K562 (cell line): ENCODE measurements at regions not wholly inside any gene's neighbourhood (a gene's known extent, or its start where the extent isn't known, plus 50 kb on each side); places are given as distances from the start of the nearest gene placed in this dataset.

ENCODE experiments used
- ATAC-seq: fragments of 200-7000 bp; cut with Tn5 transposase; 3 replicates; pipeline ENCODE4 v1.9.1; 2020; ENCODE audit warnings: moderate library complexity
- BruUV-seq: library from RNA; stranded (reverse); fragments of 400-500 nt; replicated peaks from 2 replicates; lab custom pipeline; 2021; lab: Mats Ljungman, UMichigan
- CTCF ChIA-PET: fragments of 300-600 bp; formaldehyde crosslinking; extraction: SDS; loops from one replicate; lab custom pipeline; 2021; ENCODE audit warnings: low intra/inter-chr PET ratio; lab: Yijun Ruan, JAX
- POLR2A ChIA-PET: fragments of 300-600, 350-650 bp; sonication (Branson Sonifier 250); formaldehyde crosslinking; extraction: SDS; loops from one replicate; lab custom pipeline; 2021; ENCODE audit warnings: antibody characterized with exemption, inconsistent platforms; lab: Yijun Ruan, JAX
- DNase-seq, 4 experiments: peaks; one replicate each; pipeline versions ENCODE4 v3.0.0 to v3.0.0-alpha.2; 2011 to 2018; ENCODE audit warnings: low spot score in 3 of 4, mixed read lengths in 3 of 4; ENCODE audit errors: extremely low read depth in 1 of 4
- FAIRE-seq: peaks from 2 replicates; lab custom pipeline; 2011; peaks lifted over from hg19 to GRCh38; lab: Jason Lieb, UNC
- H2AFZ ChIP-seq: 2 replicates; pipeline ENCODE4 v1.6.0; 2011; ENCODE audit warnings: low read depth, low read length, control low read depth, inconsistent platforms
- H3K27ac ChIP-seq: fragments of 200-600 bp; 3 replicates; pipeline ENCODE4 v1.8.0; 2011; ENCODE audit warnings: low read depth, mild to moderate bottlenecking, control low read depth, inconsistent platforms, low read length, moderate library complexity, mixed read lengths; ENCODE audit errors: extremely low read depth
- H3K27me3 ChIP-seq, 2 experiments: fragments of 300-600 bp in 1 of 2; 2 replicates in 1 of 2; 3 replicates in 1 of 2; pipeline versions ENCODE4 v1.6.0 to v1.8.0; 2011; ENCODE audit warnings: inconsistent platforms in 2 of 2, low read length in 2 of 2, mild to moderate bottlenecking in 1 of 2, mixed read lengths in 1 of 2, moderate library complexity in 1 of 2; ENCODE audit not compliant: control insufficient read depth in 2 of 2, insufficient read depth in 2 of 2
- H3K36me3 ChIP-seq: fragments of 300-600 bp; 3 replicates; pipeline ENCODE4 v1.8.0; 2011; ENCODE audit warnings: mild to moderate bottlenecking, low read length, inconsistent platforms; ENCODE audit not compliant: control insufficient read depth, insufficient read depth
- H3K4me1 ChIP-seq, 2 experiments: fragments of 200-600 bp in 1 of 2; replicated peaks in 1 of 2; 2 replicates in 1 of 2; 3 replicates in 1 of 2; pipeline versions ENCODE4 v1.5.1 to v1.8.0; 2011; ENCODE audit warnings: inconsistent platforms in 2 of 2, low read length in 2 of 2, mild to moderate bottlenecking in 1 of 2, mixed read lengths in 1 of 2, moderate library complexity in 1 of 2; ENCODE audit not compliant: control insufficient read depth in 2 of 2, insufficient read depth in 2 of 2
- H3K4me2 ChIP-seq: 2 replicates; pipeline ENCODE4 v1.6.1; 2011; ENCODE audit warnings: low read length, control low read depth, inconsistent platforms, mixed read lengths; ENCODE audit not compliant: insufficient read depth
- H3K4me3 ChIP-seq: fragments of 200-600 bp; sonication (generic), shearing (Covaris generic); 2 replicates; pipeline ENCODE4 v1.5.1; 2016; ENCODE audit warnings: control low read depth, inconsistent platforms
- H3K79me2 ChIP-seq: fragments of 200-600 bp; 3 replicates; pipeline ENCODE4 v1.8.0; 2011; ENCODE audit warnings: low read length, inconsistent platforms; ENCODE audit not compliant: control insufficient read depth, insufficient read depth
- H3K9ac ChIP-seq, 2 experiments: 2 replicates each; pipeline versions ENCODE4 v1.6.0 to v1.6.1; 2011; ENCODE audit warnings: low read depth in 2 of 2, low read length in 2 of 2, control low read depth in 1 of 2, inconsistent platforms in 1 of 2, mild to moderate bottlenecking in 1 of 2, mixed read lengths in 1 of 2; ENCODE audit not compliant: insufficient read depth in 1 of 2
- H3K9me1 ChIP-seq: one replicate; pipeline ENCODE4 v1.6.0; 2011; ENCODE audit warnings: inconsistent platforms, mild to moderate bottlenecking, low read length, moderate library complexity; ENCODE audit not compliant: control insufficient read depth, insufficient read depth
- H3K9me3 ChIP-seq: replicated peaks from 2 replicates; pipeline ENCODE4 v1.5.1; 2011; ENCODE audit warnings: low read depth, low read length, inconsistent platforms; ENCODE audit not compliant: control insufficient read depth, insufficient read depth
- H4K20me1 ChIP-seq: replicated peaks from 2 replicates; pipeline ENCODE4 v1.6.1; 2011; ENCODE audit warnings: low read length, inconsistent platforms, mixed read lengths; ENCODE audit not compliant: control insufficient read depth, insufficient read depth
- BRF1 ChIP-seq: IDR thresholded peaks from 3 replicates; pipeline ENCODE4 v1.6.1; 2011; ENCODE audit warnings: borderline replicate concordance, mild to moderate bottlenecking; ENCODE audit not compliant: insufficient read length; ENCODE audit errors: extremely low read depth
- CBX1 ChIP-seq: sonication (generic); IDR thresholded peaks from 2 replicates; pipeline ENCODE4 v1.6.1; 2016; ENCODE audit warnings: antibody characterized with exemption, low read depth, mild to moderate bottlenecking
- LARP7 ChIP-seq: fragments of 450-650 bp; IDR thresholded peaks from 2 replicates; pipeline ENCODE4 v1.6.1; 2016
- MEF2D ChIP-seq: conservative IDR thresholded peaks from 2 replicates; pipeline ENCODE4 v1.6.1; 2016; ENCODE audit warnings: low read depth, missing genetic modification characterization, missing compliant biosample characterization
- MLLT1 ChIP-seq, 2 experiments: fragments of 450-650 bp; IDR thresholded peaks; 2 replicates each; pipeline ENCODE4 v1.6.1; 2016
- RBM39 ChIP-seq: fragments of 200-400 bp; formaldehyde crosslinking; optimal IDR thresholded peaks from 2 replicates; pipeline ENCODE3; 2018; ENCODE audit warnings: low read depth, low read length
- SETDB1 ChIP-seq: IDR thresholded peaks from one replicate; pipeline ENCODE4 v1.6.1; 2012; ENCODE audit warnings: low read length, control low read depth, inconsistent platforms
- SIX5 ChIP-seq, 2 experiments: IDR thresholded peaks; 2 replicates each; pipeline ENCODE4 v1.6.1; 2011; ENCODE audit warnings: low read length in 2 of 2, borderline replicate concordance in 1 of 2, low read depth in 1 of 2, mild to moderate bottlenecking in 1 of 2, moderate library complexity in 1 of 2; ENCODE audit not compliant: insufficient read depth in 1 of 2
- SLC30A9 ChIP-seq: fragments of 250-450 bp; sonication (Bioruptor Pico); IDR thresholded peaks from 2 replicates; pipeline ENCODE4 v1.8.0; 2022; ENCODE audit warnings: mild to moderate bottlenecking, moderate library complexity
- SMAD2 ChIP-seq: fragments of 150-350 bp; IDR thresholded peaks from 2 replicates; pipeline ENCODE4 v1.6.1; 2014; ENCODE audit warnings: low read depth, mild to moderate bottlenecking, low read length
- ZBTB49 ChIP-seq: sonication (generic); formaldehyde crosslinking; IDR thresholded peaks from 2 replicates; pipeline ENCODE4 v1.8.0; 2022; ENCODE audit warnings: missing genetic modification reagents, mild to moderate bottlenecking, borderline replicate concordance
- ZBTB8A ChIP-seq: fragments of 450-650 bp; IDR thresholded peaks from 2 replicates; pipeline ENCODE4 v1.6.1; 2018; ENCODE audit warnings: mild to moderate bottlenecking, moderate library complexity; ENCODE audit not compliant: partially characterized antibody
- ZNF140 ChIP-seq: fragments of 250-450 bp; sonication (Bioruptor Pico); IDR thresholded peaks from 2 replicates; pipeline ENCODE4 v1.8.0; 2021; ENCODE audit warnings: moderate library complexity, mild to moderate bottlenecking, inconsistent platforms
- ZNF551 ChIP-seq: fragments of 250-450 bp; sonication (Bioruptor Pico); IDR thresholded peaks from 2 replicates; pipeline ENCODE4 v1.5.0; 2021; ENCODE audit warnings: mild to moderate bottlenecking, moderate library complexity
- ZNF589 ChIP-seq: fragments of 200-800 bp; sonication (Bioruptor generic); IDR thresholded peaks from 2 replicates; pipeline ENCODE4 v1.6.1; 2016; ENCODE audit warnings: low read depth, missing genetic modification characterization, missing compliant biosample characterization
- WGBS: fragments of 100-300 bp; shearing (Covaris generic); methylation state at CpG from one replicate; pipeline ENCODE4 v1.1.6; 2016; ENCODE audit warnings: low coverage, mixed read lengths; ENCODE audit not compliant: insufficient coverage; ENCODE audit errors: missing lambda C conversion rate; 5-methylcytosine and 5-hydroxymethylcytosine counted together
- in situ Hi-C: fragments of 300-500 bp; cut with MboI; formaldehyde crosslinking; loops from 4 replicates; pipeline ENCODE4 v1.15.0; 2018; ENCODE audit warnings: inconsistent platforms, mixed read lengths
- intact Hi-C: fragments of 100-400 bp; cut with micrococcal nuclease; formaldehyde crosslinking; loops from 2 replicates; pipeline ENCODE4 v1.14.2; 2022
- TF ChIP-seq, protein P1 (sequence below): IDR thresholded peaks from 2 replicates; pipeline ENCODE4 v1.6.1; 2016; ENCODE audit warnings: missing genetic modification characterization, missing compliant biosample characterization

DNA sequence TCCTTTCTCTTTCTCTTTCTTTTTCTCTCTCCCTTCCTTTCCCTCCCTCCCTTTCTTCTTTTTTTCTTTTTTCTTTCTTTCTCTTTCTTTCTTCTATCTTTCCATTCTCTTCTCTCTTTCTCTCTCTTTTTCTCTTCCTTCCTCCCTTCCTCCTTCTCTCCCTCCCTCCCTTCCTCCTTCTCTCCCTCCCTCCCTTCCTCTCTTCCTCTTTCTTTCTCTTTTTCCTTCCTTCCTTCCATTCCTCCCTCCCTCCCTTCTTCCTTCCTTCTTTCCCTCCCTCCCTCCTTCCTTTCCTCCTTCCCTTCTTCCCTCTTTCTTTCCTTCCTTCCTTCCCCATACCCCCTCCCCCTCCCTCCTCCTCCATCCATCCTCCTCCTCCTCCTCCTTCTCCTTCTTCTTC is 243.3 kb upstream of the CTNND2 start (continued):
- TF ChIP-seq, protein P1, sequence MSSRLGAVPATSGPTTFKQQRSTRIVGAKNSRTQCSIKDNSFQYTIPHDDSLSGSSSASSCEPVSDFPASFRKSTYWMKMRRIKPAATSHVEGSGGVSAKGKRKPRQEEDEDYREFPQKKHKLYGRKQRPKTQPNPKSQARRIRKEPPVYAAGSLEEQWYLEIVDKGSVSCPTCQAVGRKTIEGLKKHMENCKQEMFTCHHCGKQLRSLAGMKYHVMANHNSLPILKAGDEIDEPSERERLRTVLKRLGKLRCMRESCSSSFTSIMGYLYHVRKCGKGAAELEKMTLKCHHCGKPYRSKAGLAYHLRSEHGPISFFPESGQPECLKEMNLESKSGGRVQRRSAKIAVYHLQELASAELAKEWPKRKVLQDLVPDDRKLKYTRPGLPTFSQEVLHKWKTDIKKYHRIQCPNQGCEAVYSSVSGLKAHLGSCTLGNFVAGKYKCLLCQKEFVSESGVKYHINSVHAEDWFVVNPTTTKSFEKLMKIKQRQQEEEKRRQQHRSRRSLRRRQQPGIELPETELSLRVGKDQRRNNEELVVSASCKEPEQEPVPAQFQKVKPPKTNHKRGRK: 0 out of 2 replicates have a peak, but pooled peaks have one; percentile 17
- TF ChIP-seq SETDB1: no peak

GRCh38 chr5:12141496-12141895 is 237.2 kb upstream of the CTNND2 start:
- no peaks in the 10 kb centered on the region for H3K4me1 ChIP-seq
- 5% methylated on average over 2 of the region's 2 CpGs for WGBS
- no TSS peak for BruUV-seq
- H3K36me3 ChIP-seq: no peaks in the 10 kb centered on the region
- no peak for DNase-seq
- H3K79me2 ChIP-seq: no peaks in the 10 kb centered on the region
- CTCF ChIA-PET: no interaction called here
- H2AFZ ChIP-seq: no peak overlapping the region
- H4K20me1 ChIP-seq: no peaks in the 10 kb centered on the region
- in situ Hi-C loops: no loop called here
- H3K9me1 ChIP-seq: no peaks in the 10 kb centered on the region
- POLR2A ChIA-PET: no interaction called here
- intact Hi-C loops: no loop called here
- H3K27ac ChIP-seq: no peak overlapping the region
- ATAC-seq: no peak
- no peak overlapping the region for H3K9ac ChIP-seq
- H3K4me2 ChIP-seq: no peak overlapping the region
- no peak for FAIRE-seq
- no peaks in the 10 kb centered on the region for H3K9me3 ChIP-seq
- H3K4me3 ChIP-seq: no peak overlapping the region
- H3K27me3 ChIP-seq: no peaks in the 10 kb centered on the region
- no peak for TF ChIP-seq RBM39
- TF ChIP-seq ZBTB8A: no peak
- no peak for TF ChIP-seq CBX1
- no peak for TF ChIP-seq ZNF140 (CRISPR knock-in tag)
- TF ChIP-seq MLLT1 (IDR thresholded peaks at IDR 0.05): no peak
- no peak for TF ChIP-seq BRF1
- TF ChIP-seq LARP7: no peak
- no peak for TF ChIP-seq ZNF551 (CRISPR knock-in tag)
- TF ChIP-seq SLC30A9 (CRISPR knock-in tag): no peak
- TF ChIP-seq ZBTB49 (CRISPR knock-in tag): no peak
- no peak for TF ChIP-seq MEF2D (tag)
- TF ChIP-seq SIX5 (IDR thresholded peaks at IDR 0.05; ENCODE audit: borderline replicate concordance in 1 of 2, insufficient read depth in 1 of 2, low read depth in 1 of 2, low read length in 2 of 2): no peak
- TF ChIP-seq ZNF589 (CRISPR knock-in tag): no peak
- no peak for TF ChIP-seq SMAD2
